ENCODE measurements at regions not wholly inside any gene's neighbourhood (a gene's known extent, or its start where the extent isn't known, plus 50 kb on each side); places are given as distances from the start of the nearest gene placed in this dataset.

DNA sequence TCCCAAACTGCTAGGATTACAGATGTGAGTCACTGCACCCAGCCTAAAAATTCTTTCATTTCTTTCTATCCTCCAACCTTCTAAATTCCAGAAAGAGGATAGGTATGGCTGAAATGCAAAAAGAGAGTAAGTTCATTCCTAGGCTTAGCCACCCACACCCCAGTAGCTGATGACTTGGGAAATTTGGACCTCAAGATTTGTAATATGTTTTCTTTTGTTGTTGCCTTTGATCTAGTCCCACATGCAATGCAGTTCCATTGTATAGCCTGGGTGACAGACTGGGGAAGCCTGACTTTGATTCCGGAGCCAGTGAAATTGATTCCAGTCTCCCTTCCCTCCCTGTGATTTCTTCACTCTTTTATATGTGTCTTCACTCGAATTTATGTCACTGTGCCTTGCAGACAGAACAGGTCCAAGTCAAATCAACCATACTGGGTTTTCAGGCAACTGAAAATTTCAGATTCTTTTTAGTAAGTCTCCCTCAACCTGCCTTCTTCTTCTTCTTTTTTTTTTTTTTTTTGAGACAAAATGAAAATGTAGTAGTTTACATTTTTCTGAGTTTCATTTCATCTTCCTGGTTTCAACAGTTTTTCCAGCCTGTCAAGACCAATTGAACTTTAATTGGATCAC, 176.2 kb upstream of the RBPJ start:
- no peak overlapping the region for H2AFZ ChIP-seq (ENCODE audit: low read depth)
- no peaks in the 10 kb centered on the region for H3K27me3 ChIP-seq (ENCODE audit: insufficient read depth, low read depth)
- no peak overlapping the region for H3K4me2 ChIP-seq
- H3K27ac ChIP-seq, result no peak overlapping the region
- H3K4me1 ChIP-seq (ENCODE audit: low read depth, poor library complexity, severe bottlenecking), result no peaks in the 10 kb centered on the region
- no peaks in the 10 kb centered on the region for H3K36me3 ChIP-seq (ENCODE audit: insufficient read depth)
- no peaks in the 10 kb centered on the region for H3K79me2 ChIP-seq (ENCODE audit: insufficient read depth, low read depth)
- H4K20me1 ChIP-seq (ENCODE audit: insufficient read depth), result no peaks in the 10 kb centered on the region
- H3K9ac ChIP-seq, result no peak overlapping the region
- TF ChIP-seq, protein P1, sequence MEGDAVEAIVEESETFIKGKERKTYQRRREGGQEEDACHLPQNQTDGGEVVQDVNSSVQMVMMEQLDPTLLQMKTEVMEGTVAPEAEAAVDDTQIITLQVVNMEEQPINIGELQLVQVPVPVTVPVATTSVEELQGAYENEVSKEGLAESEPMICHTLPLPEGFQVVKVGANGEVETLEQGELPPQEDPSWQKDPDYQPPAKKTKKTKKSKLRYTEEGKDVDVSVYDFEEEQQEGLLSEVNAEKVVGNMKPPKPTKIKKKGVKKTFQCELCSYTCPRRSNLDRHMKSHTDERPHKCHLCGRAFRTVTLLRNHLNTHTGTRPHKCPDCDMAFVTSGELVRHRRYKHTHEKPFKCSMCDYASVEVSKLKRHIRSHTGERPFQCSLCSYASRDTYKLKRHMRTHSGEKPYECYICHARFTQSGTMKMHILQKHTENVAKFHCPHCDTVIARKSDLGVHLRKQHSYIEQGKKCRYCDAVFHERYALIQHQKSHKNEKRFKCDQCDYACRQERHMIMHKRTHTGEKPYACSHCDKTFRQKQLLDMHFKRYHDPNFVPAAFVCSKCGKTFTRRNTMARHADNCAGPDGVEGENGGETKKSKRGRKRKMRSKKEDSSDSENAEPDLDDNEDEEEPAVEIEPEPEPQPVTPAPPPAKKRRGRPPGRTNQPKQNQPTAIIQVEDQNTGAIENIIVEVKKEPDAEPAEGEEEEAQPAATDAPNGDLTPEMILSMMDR (conservative IDR thresholded peaks at IDR 0.05; ENCODE audit: low read depth, low read length), result no peak
- no peak overlapping the region for H3K4me3 ChIP-seq (IDR thresholded peaks at IDR 0.05; ENCODE audit: insufficient read depth, low read depth, low read length)

DNA sequence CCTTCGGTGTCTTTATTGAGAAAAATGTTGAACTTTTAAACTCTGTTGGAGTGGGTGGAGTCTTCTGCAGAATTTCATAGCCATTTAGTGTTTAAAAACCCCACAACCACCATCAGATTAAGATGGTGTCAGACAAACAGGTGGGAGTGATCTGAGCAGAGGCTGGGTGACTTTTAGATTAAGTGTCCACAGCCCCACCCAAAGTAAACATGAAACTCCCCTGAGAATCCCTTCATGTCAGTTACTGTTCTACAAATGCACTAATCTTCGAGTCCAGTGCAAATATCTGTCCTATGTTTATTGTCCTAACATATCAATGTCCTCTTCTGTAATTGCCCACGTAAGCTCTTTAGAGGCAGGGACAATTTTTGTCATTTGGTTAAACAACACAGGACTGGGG, 175.6 kb upstream of the RBPJ start:
- no peak overlapping the region for H3K4me3 ChIP-seq (IDR thresholded peaks at IDR 0.05; ENCODE audit: insufficient read depth, low read depth, low read length)

DNA sequence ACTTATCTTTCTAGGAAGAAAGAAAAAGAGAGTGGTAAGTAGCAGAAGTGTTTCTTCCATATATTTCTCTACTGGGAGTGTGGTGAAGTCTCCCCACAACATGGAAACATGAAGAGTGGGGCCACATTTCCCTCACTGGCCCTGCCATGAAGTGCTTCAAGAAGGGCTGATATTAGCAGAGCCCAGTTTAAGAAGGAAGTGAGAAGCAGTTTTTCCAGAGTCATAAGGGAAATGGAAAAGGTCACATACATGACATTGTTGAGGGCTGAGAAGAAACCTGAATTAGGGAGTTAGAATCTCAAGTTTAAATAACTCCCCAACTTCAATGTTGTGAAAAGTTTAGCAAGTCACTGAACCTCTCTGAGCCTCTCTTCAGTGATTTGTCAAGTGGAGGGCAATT, 171.9 kb upstream of the RBPJ start:
- TF ChIP-seq, protein P1 (conservative IDR thresholded peaks at IDR 0.05; ENCODE audit: low read depth, low read length), result no peak
- H3K9ac ChIP-seq, result no peak overlapping the region
- H3K4me2 ChIP-seq, result no peak overlapping the region

More for the DNA sequence above, 175.6 kb upstream of the RBPJ start:
- H3K79me2 ChIP-seq (ENCODE audit: insufficient read depth, low read depth), result no peaks in the 10 kb centered on the region
- H4K20me1 ChIP-seq (ENCODE audit: insufficient read depth), result no peaks in the 10 kb centered on the region
- no peaks in the 10 kb centered on the region for H3K27me3 ChIP-seq (ENCODE audit: insufficient read depth, low read depth)
- H3K4me1 ChIP-seq (ENCODE audit: low read depth, poor library complexity, severe bottlenecking), result no peaks in the 10 kb centered on the region
- H2AFZ ChIP-seq (ENCODE audit: low read depth), result no peak overlapping the region
- H3K36me3 ChIP-seq (ENCODE audit: insufficient read depth), result no peaks in the 10 kb centered on the region
- TF ChIP-seq, protein P1 (conservative IDR thresholded peaks at IDR 0.05; ENCODE audit: low read depth, low read length), result no peak
- H3K4me2 ChIP-seq, result no peak overlapping the region
- no peak overlapping the region for H3K9ac ChIP-seq
- H3K27ac ChIP-seq, result no peak overlapping the region

DNA sequence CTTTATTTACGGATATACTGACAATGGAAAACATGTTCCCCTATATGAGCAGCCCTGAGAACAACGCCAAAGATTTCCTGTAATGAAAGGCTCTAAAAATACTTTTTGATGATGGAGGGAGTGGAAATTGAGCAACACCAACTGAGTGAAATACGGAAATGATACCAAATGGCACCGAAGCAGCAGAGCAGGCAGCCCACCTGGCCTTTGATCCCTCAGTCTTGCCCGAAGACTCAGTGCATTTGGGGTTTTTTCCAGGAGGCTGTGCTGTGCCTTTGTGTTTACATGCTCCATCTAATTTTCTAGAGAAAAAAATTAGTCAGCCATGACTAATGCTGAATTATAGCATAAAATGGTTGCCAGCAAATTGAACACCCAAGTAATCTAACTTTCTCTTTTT, 169.9 kb upstream of the RBPJ start:
- no peaks in the 10 kb centered on the region for H3K36me3 ChIP-seq (ENCODE audit: insufficient read depth)
- H2AFZ ChIP-seq (ENCODE audit: low read depth), result no peak overlapping the region
- H3K4me2 ChIP-seq, result no peak overlapping the region
- H3K4me3 ChIP-seq (IDR thresholded peaks at IDR 0.05; ENCODE audit: insufficient read depth, low read depth, low read length), result no peak overlapping the region
- no peaks in the 10 kb centered on the region for H4K20me1 ChIP-seq (ENCODE audit: insufficient read depth)
- no peak overlapping the region for H3K9ac ChIP-seq
- no peaks in the 10 kb centered on the region for H3K4me1 ChIP-seq (ENCODE audit: low read depth, poor library complexity, severe bottlenecking)
- H3K27ac ChIP-seq, result no peak overlapping the region
- no peaks in the 10 kb centered on the region for H3K27me3 ChIP-seq (ENCODE audit: insufficient read depth, low read depth)
- no peaks in the 10 kb centered on the region for H3K79me2 ChIP-seq (ENCODE audit: insufficient read depth, low read depth)
- TF ChIP-seq, protein P1 (conservative IDR thresholded peaks at IDR 0.05; ENCODE audit: low read depth, low read length), result no peak

More for the DNA sequence above, 171.9 kb upstream of the RBPJ start:
- Histone ChIP-seq H3K4me3 (IDR thresholded peaks at IDR 0.05; ENCODE audit: insufficient read depth, low read depth, low read length) (no peak overlapping the region), H3K27me3 (ENCODE audit: insufficient read depth, low read depth) (no peaks in the 10 kb centered on the region), H3K79me2 (ENCODE audit: insufficient read depth, low read depth) (no peaks in the 10 kb centered on the region), H2AFZ (ENCODE audit: low read depth) (no peak overlapping the region), H4K20me1 (ENCODE audit: insufficient read depth) (no peaks in the 10 kb centered on the region), H3K36me3 (ENCODE audit: insufficient read depth) (no peaks in the 10 kb centered on the region), H3K27ac (no peak overlapping the region), H3K4me1 (ENCODE audit: low read depth, poor library complexity, severe bottlenecking) (no peaks in the 10 kb centered on the region)

Data from KMS-11 (cell line).